ENCODE measurements at regions not wholly inside any gene's neighbourhood (a gene's known extent, or its start where the extent isn't known, plus 50 kb on each side); places are given as distances from the start of the nearest gene placed in this dataset.
A peak's percentile ranks its signal among the peaks of the same experiment; 100 is the strongest.
"Not testable (repeated sequence)": the region's sequence is repeated elsewhere in the genome, so short reads cannot be mapped to it uniquely, and the experiment has no call there.

DNA sequence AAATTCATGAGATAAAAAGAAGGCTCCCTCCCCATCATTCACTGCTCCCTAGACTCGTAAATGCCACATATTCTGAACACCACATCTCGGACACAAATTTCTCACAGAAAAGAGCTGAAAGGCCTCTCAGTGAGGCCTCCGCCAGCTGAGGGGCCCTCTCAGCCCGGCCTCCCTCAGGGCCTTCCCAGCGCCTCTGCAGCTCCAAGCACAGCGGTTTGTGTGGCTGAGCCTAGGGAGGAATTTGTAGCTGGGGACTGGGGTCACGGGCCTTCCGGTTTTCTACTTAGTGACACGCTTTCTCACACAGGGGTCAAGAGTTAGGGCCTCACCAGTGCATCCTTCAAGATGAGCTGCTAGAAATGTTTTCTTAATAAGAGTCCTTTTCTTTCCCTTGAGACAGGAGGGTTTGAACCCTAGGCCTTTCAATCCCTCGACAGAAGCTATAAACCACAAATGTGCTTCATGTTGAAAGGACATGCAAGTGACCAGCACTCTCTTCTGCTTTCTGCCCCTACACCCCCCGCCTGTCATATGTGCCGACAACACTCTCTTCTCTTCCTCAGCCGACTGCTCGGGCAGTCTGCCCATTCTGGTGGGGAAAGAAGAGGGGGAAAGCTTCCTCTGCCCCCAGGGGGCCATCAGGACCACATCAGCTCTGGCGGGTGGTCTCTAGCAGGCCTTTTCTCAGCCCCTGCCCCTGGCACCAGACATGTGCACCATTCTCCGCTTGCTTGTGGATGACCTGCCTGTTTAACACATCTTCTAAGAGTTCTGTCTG lies 104.9 kb downstream of the CHIC2 start:
- no peak overlapping the region for H3K4me3 Mint-ChIP-seq
- H3K36me3 Mint-ChIP-seq: no peaks in the 10 kb centered on the region
- no peaks in the 10 kb centered on the region for H3K4me1 Mint-ChIP-seq
- no peak overlapping the region for H3K27ac Mint-ChIP-seq
- no peaks in the 10 kb centered on the region for H3K27me3 Mint-ChIP-seq
- H3K9me3 Mint-ChIP-seq: no peaks in the 10 kb centered on the region

DNA sequence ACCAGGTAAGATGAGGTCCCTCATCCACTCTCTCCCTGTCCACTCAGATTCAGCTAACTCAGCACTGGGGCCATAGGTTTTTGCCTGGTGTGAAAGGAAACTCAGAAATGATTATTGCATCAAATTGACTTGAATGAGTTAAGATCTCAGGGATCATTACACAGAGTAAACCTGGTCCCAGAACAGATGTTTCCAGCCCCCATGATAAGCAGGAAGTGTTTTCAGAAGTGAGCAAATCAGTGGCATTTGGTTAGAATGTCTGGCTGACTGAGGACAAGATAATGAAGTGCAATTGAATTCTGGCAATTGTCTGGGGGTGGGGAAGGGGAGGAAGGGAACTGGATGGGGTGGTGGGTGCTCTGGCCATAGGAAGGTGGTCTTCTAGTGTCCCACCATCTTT lies 108.0 kb downstream of the CHIC2 start:
- Mint-ChIP-seq H3K27ac (peak overlapping the region in 1 of 3 donors; percentile 47), H3K27me3 (no peaks in the 10 kb centered on the region), H3K9me3 (no peaks in the 10 kb centered on the region), H3K4me3 (no peak overlapping the region), H3K36me3 (no peaks in the 10 kb centered on the region), H3K4me1 (no peaks in the 10 kb centered on the region)

GRCh38 chr4:53956053-53956452 lies 108.4 kb downstream of the CHIC2 start:
- no peak overlapping the region for H3K27ac Mint-ChIP-seq
- no peaks in the 10 kb centered on the region for H3K36me3 Mint-ChIP-seq
- no peak overlapping the region for H3K4me3 Mint-ChIP-seq
- H3K9me3 Mint-ChIP-seq: no peaks in the 10 kb centered on the region
- H3K4me1 Mint-ChIP-seq: no peaks in the 10 kb centered on the region
- H3K27me3 Mint-ChIP-seq: no peaks in the 10 kb centered on the region

DNA sequence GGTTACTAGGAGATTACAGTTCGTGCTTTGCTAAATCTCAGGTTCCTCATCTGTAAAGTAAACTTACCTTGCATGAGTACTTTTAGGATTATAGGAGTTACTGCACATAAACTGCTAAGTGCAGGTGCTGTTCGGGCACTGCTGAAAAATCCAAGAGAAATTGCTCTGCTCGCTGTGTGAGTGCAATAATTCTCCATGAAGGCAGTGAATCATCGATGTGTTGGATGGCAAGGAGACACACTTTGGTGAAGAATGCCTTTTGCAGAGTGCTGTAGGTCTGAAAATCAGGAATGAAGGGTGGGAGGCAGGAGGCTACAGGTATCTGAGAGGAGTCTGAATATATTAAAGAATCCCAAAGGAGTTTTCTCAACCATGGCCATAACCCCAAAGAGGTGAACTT lies 113.0 kb downstream of the CHIC2 start:
- no peak overlapping the region for H3K27ac Mint-ChIP-seq
- H3K27me3 Mint-ChIP-seq: no peaks in the 10 kb centered on the region
- H3K4me3 Mint-ChIP-seq: no peak overlapping the region
- H3K36me3 Mint-ChIP-seq: no peaks in the 10 kb centered on the region
- H3K4me1 Mint-ChIP-seq: no peaks in the 10 kb centered on the region
- no peaks in the 10 kb centered on the region for H3K9me3 Mint-ChIP-seq

DNA sequence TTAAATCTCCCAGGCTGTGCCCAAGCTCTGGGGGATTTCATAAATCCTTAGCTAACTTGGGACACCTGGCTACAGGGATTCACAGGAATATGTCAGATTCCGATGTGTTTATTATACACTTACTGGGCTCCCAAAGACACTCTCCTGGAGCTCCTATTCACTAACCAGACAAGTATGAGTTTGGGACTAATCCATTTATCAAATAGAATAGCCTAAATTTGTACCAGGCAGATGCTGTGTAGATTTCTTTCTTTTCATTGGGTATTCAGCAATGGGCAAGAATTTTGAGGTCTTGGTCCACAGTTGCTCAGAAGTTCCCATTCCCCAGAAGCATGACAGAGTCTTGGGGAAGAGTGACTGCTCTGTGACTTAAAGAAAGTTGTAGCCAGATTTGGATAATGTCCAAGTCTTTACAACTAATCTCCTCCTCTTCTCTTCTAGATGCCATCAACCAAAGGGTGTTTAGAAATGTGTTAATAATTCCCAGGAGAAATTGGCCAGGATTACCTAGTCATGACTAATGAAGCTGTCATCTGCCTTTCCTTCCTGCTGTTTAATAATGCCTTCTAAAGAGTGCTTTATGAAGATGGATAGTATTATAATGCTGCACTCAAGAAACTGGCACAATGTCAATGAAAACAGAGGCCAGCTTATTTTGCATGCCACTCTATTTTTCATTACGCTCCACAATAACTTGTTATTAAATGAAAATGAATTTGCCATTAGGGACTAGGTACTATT lies 120.9 kb downstream of the CHIC2 start:
- peaks cover 0 to 9% (median 3%) of the 10 kb centered on the region in 3 donors for H3K9me3 Mint-ChIP-seq
- peaks cover 5% of the 10 kb centered on the region for H3K27me3 Mint-ChIP-seq
- H3K4me3 Mint-ChIP-seq: no peak overlapping the region
- peak overlapping the region in 1 of 3 donors; percentile 15 for H3K27ac Mint-ChIP-seq
- H3K4me1 Mint-ChIP-seq: no peaks in the 10 kb centered on the region
- no peaks in the 10 kb centered on the region for H3K36me3 Mint-ChIP-seq

GRCh38 chr4:53942712-53943111 lies 121.7 kb downstream of the CHIC2 start:
- H3K9me3 Mint-ChIP-seq: peaks cover 0 to 9% (median 3%) of the 10 kb centered on the region in 3 donors
- H3K36me3 Mint-ChIP-seq: no peaks in the 10 kb centered on the region
- H3K4me1 Mint-ChIP-seq: no peaks in the 10 kb centered on the region
- H3K27ac Mint-ChIP-seq: peak overlapping the region in 1 of 3 donors; percentile 15
- H3K27me3 Mint-ChIP-seq: peaks cover 5% of the 10 kb centered on the region
- H3K4me3 Mint-ChIP-seq: no peak overlapping the region

DNA sequence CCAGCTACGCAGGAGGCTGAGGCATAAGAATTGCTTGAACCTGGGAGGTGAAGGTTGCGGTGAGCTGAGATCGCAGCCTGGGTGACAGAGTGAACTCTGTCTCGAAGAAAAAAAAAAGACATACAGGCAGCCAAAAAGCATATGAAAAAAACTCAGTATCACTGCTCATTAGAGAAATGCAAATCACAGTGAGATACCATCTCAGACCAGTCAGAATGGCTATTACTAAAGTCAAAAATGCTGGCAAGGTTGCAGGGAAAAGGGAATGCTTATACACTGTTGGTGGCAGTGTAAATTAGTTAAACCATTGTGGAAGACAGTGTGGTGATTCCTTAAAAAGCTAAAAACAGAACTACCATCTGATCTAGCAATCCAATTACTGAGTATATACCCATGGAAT lies 123.1 kb downstream of the CHIC2 start:
- Mint-ChIP-seq H3K4me3 (no peak overlapping the region), H3K27me3 (peaks cover 5% of the 10 kb centered on the region), H3K9me3 (peaks cover 0 to 10% (median 3%) of the 10 kb centered on the region in 3 donors), H3K4me1 (no peaks in the 10 kb centered on the region), H3K27ac (no peak overlapping the region), H3K36me3 (no peaks in the 10 kb centered on the region)

DNA sequence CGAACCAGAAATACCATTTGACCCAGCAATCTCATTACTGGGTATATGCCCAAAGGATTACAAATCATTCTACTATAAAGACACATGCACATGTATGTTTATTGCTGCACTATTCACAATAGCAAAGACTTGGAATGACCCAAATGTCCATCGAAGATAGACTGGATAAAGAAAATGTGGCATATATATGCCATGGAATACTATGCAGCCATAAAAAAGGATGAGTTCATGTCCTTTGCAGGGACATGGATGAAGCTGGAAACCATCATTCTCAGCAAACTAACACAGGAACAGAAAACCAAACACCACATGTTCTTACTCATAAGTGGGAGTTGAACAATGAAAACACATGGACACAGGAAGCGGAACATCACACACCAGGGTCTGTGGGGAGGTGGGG lies 124.5 kb downstream of the CHIC2 start:
- H3K9me3 Mint-ChIP-seq: peaks cover 0 to 10% (median 3%) of the 10 kb centered on the region in 3 donors
- not testable (repeated sequence) for H3K36me3 Mint-ChIP-seq, H3K27me3 Mint-ChIP-seq, H3K27ac Mint-ChIP-seq, H3K4me3 Mint-ChIP-seq, H3K4me1 Mint-ChIP-seq

- Mint-ChIP-seq H3K36me3 (no peaks in the 10 kb centered on the region), H3K4me3 (no peak overlapping the region), H3K27me3 (peaks cover 8% of the 10 kb centered on the region), H3K9me3 (peaks cover 0 to 12% (median 3%) of the 10 kb centered on the region in 3 donors), H3K4me1 (no peaks in the 10 kb centered on the region), H3K27ac (no peak overlapping the region)
These were observed 126.5 kb downstream of the CHIC2 start for GRCh38 chr4:53937918-53938317.

DNA sequence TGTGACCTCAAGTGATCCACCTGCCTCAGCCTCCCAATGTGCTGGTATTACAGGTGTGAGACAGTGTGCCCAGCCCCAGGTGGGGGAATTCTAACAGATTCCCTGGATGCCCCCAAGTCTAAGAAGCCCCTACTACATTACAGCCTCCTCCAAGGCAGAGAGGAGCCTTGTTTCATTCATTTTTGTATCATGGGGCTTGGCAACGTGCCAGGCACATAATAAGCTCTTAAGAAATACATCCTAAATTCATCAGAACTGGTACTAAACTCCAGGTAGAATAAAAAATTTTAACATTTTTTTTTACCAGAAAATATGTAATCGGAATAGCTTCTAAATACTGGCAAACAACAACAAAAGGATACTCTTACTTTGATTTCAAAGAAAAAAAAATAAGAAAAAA lies 127.1 kb downstream of the CHIC2 start:
- Mint-ChIP-seq H3K9me3 (peaks cover 0 to 12% (median 3%) of the 10 kb centered on the region in 3 donors), H3K27me3 (peaks cover 10% of the 10 kb centered on the region)

GRCh38 chr4:53935780-53936179 lies 128.6 kb downstream of the CHIC2 start:
- Mint-ChIP-seq H3K27me3 (peaks cover 10% of the 10 kb centered on the region), H3K4me1 (no peaks in the 10 kb centered on the region), H3K9me3 (peaks cover 0 to 12% (median 3%) of the 10 kb centered on the region in 3 donors), H3K36me3 (no peaks in the 10 kb centered on the region), H3K4me3 (no peak overlapping the region), H3K27ac (no peak overlapping the region)

More for the DNA sequence above, 127.1 kb downstream of the CHIC2 start:
- Mint-ChIP-seq H3K4me3 (no peak overlapping the region), H3K27ac (no peak overlapping the region), H3K4me1 (no peaks in the 10 kb centered on the region), H3K36me3 (no peaks in the 10 kb centered on the region)

DNA sequence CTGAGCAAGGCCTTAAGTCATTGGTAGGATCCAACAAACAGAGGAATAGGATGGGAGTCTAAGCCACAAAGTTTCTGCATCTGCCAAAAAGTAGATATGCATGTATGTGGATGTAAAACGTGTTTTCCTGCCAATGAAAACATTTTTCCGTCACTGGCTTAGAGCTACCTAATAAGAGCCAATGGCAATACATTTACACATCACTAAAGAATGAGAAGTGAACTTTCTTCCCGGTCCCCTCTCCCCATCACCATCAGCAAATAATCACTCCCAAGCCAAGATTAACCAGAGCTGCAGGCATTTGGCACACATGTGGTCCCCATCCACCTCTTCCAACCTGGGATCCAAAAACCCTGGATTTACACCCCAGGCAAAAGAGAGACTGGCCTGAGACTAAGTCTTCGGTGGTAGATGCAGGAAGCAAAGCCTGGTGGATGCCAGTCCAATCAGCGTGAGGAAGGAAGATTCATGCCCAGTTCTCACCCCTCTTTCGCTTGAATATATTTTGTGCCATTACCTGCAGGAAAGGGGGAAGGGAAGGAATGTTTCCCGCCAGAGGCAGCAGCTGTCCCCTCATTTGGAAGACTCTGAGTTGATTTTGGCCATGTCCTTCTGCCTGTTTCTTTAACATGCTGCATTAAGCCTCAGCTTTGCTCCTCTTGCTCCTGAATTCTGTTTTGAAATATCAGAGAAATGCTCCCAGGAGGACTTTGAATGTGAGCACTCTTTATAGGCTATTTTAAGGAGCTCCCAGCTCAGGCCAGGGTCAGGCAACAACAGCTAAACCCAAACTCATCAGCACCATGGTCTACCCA lies 131.4 kb downstream of the CHIC2 start:
- H3K9me3 Mint-ChIP-seq: peaks cover 0 to 3% (median 0%) of the 10 kb centered on the region in 3 donors
- no peaks in the 10 kb centered on the region for H3K36me3 Mint-ChIP-seq
- H3K4me3 Mint-ChIP-seq: no peak overlapping the region
- no peaks in the 10 kb centered on the region for H3K4me1 Mint-ChIP-seq
- peaks cover 5% of the 10 kb centered on the region for H3K27me3 Mint-ChIP-seq
- H3K27ac Mint-ChIP-seq: no peak overlapping the region

DNA sequence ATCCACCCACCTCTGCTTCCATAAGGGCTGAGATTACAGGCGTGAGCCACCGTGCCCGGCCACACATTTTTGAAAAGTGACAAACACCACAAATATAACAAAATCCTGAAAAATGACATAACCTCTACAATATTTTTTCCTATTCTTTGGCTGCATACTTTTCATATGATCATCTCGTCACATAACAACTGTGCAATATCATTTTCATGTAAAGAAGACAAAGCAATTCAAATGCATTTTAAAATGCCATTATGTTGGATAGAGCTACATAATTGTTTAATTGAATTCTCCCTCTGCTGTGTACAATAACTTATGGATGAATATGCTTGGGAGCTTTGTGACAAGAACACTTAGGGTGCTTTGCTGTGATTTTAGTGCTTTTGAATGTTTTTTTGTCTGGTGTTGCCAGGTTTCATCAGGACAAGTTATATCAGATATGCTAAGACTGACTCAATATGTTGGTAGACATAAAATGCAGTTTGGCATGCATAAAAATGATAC lies 132.9 kb downstream of the CHIC2 start:
- Mint-ChIP-seq H3K27ac (no peak overlapping the region), H3K27me3 (peaks cover 12% of the 10 kb centered on the region), H3K9me3 (peaks cover 0 to 2% (median 0%) of the 10 kb centered on the region in 3 donors), H3K4me3 (no peak overlapping the region), H3K36me3 (no peaks in the 10 kb centered on the region), H3K4me1 (no peaks in the 10 kb centered on the region)

GRCh38 chr4:53929955-53930798 lies 134.2 kb downstream of the CHIC2 start:
- Mint-ChIP-seq H3K4me3 (no peak overlapping the region), H3K4me1 (no peaks in the 10 kb centered on the region)

More at GRCh38 chr4:53929955-53930798, 134.2 kb downstream of the CHIC2 start:
- H3K27me3 Mint-ChIP-seq: peaks cover 14% of the 10 kb centered on the region
- H3K36me3 Mint-ChIP-seq: no peaks in the 10 kb centered on the region
- H3K27ac Mint-ChIP-seq: no peak overlapping the region
- H3K9me3 Mint-ChIP-seq: peaks cover 0 to 2% (median 0%) of the 10 kb centered on the region in 3 donors
